ENCODE measurements at regions not wholly inside any gene's neighbourhood (a gene's known extent, or its start where the extent isn't known, plus 50 kb on each side); places are given as distances from the start of the nearest gene placed in this dataset.
"Not testable (repeated sequence)": the region's sequence is repeated elsewhere in the genome, so short reads cannot be mapped to it uniquely, and the experiment has no call there.

DNA sequence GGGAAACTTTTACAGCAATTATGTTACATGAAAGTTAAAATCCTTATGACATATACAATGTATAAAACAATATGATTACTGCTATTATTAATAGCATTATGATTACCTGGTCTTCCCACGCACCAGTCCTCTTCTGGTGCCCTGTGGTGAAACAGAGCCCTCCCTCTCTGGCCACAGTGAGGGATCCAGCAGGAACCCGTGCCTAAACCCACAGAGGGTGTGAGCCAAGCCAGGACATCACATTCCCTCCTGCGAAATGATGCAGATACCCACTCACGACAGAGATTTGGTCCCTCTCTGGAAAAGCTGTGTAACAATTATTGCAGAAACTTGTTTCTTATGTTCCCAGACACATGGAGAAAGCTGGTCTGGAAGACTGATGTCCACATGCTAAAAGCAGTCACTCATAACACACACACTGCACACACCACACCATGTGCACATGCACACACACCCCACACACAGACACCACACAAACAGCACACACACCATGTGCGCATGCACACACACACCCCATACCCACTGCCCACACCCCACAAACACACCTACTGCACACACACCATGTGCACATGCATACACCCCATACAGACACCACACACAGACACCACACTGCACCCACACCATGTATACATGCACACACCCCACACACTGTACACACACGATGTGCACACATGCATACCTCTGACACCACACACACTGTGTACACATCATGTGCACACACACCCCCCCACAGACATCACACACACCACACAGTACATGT lies 1462.2 kb downstream of the FOXD4L5 start:
- not testable (repeated sequence) for DNase-seq (ENCODE audit: low read depth, low spot score); H3K9me3 ChIP-seq (ENCODE audit: control insufficient read depth, insufficient read depth, low read length); H3K27ac ChIP-seq (ENCODE audit: low read length); H3K4me1 ChIP-seq (ENCODE audit: control insufficient read depth, insufficient read depth, low read length); H3K27me3 ChIP-seq (ENCODE audit: control insufficient read depth, insufficient read depth, low read length); H3K4me3 ChIP-seq (ENCODE audit: low read length); H3K36me3 ChIP-seq (ENCODE audit: control insufficient read depth, insufficient read depth, low read length)
- no CpG with 5 or more reads among the region's 6 CpGs for WGBS (ENCODE audit: insufficient coverage, insufficient read length)

DNA sequence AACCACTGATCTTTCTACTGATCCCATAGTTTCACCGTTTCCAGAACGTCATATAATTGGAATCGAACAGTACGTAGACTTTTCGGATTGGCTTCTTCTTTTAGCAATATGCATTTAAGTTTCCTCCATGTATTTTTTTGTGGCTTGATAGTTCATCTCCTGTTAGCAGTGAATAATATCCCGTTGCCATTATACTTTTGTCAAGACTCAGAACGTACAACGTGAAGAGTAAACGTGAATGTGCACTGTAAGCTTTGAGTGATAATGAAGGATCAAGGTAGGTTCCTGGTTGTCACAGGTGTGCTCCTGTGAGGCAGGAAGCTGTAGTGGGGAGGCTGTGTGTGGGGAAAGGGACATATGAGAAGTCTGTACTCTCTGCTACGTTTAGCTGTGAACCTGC lies 1463.7 kb downstream of the FOXD4L5 start:
- not testable (repeated sequence) for H3K4me1 ChIP-seq (ENCODE audit: control insufficient read depth, insufficient read depth, low read length); H3K27ac ChIP-seq (ENCODE audit: low read length); H3K36me3 ChIP-seq (ENCODE audit: control insufficient read depth, insufficient read depth, low read length); DNase-seq (ENCODE audit: low read depth, low spot score); H3K4me3 ChIP-seq (ENCODE audit: low read length); H3K9me3 ChIP-seq (ENCODE audit: control insufficient read depth, insufficient read depth, low read length)
- no CpG with 5 or more reads among the region's 10 CpGs for WGBS (ENCODE audit: insufficient coverage, insufficient read length)
- peaks cover 13% of the 10 kb centered on the region for H3K27me3 ChIP-seq (ENCODE audit: control insufficient read depth, insufficient read depth, low read length)

DNA sequence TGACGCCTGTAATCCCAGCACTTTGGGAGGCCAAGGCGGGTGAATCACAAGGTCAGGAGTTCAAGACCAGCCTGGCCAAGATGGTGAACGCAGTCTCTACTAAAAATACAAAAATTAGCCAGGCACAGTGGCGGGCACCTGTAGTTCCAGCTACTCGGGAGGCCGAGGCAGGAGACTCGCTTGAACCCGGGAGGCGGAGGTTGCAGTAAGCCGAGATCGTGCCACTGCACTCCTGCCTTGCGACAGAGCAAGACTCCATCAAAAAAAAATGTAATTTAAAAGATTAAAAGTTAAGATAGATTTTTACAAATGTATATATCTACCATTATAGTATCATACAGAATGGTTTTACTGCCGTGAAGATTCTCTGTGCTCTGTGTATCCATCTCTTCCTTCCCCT lies 1464.1 kb downstream of the FOXD4L5 start:
- H3K36me3 ChIP-seq (ENCODE audit: control insufficient read depth, insufficient read depth, low read length); H3K27ac ChIP-seq (ENCODE audit: low read length); H3K9me3 ChIP-seq (ENCODE audit: control insufficient read depth, insufficient read depth, low read length); H3K4me3 ChIP-seq (ENCODE audit: low read length); DNase-seq (ENCODE audit: low read depth, low spot score); H3K4me1 ChIP-seq (ENCODE audit: control insufficient read depth, insufficient read depth, low read length): not testable (repeated sequence)
- WGBS (ENCODE audit: insufficient coverage, insufficient read length), result no CpG with 5 or more reads among the region's 13 CpGs
- H3K27me3 ChIP-seq (ENCODE audit: control insufficient read depth, insufficient read depth, low read length), result peaks cover 13% of the 10 kb centered on the region

DNA sequence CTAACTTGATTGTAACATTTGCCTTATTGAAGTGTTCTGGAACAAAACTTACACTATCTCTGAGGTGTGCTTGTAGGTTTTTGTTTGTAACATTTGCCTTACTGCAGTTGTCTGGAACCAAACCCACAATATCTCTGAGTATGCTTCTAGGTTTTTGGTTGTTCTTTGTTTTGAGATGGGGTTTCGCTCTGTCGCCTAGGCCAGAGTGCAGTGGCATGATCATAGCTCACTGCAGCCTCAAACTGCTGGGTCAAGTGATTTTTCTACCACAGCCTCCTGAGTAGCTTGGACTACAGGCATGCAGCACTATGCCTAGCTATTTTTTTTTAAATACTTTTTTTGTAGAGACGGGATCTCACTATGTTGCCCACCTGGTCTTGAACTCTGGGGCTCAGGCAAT lies 1464.6 kb downstream of the FOXD4L5 start:
- H3K4me3 ChIP-seq (ENCODE audit: low read length); H3K36me3 ChIP-seq (ENCODE audit: control insufficient read depth, insufficient read depth, low read length); H3K4me1 ChIP-seq (ENCODE audit: control insufficient read depth, insufficient read depth, low read length); DNase-seq (ENCODE audit: low read depth, low spot score); H3K9me3 ChIP-seq (ENCODE audit: control insufficient read depth, insufficient read depth, low read length); H3K27ac ChIP-seq (ENCODE audit: low read length): not testable (repeated sequence)
- peaks cover 13% of the 10 kb centered on the region for H3K27me3 ChIP-seq (ENCODE audit: control insufficient read depth, insufficient read depth, low read length)
- WGBS (ENCODE audit: insufficient coverage, insufficient read length), result no CpG with 5 or more reads among the region's 3 CpGs

DNA sequence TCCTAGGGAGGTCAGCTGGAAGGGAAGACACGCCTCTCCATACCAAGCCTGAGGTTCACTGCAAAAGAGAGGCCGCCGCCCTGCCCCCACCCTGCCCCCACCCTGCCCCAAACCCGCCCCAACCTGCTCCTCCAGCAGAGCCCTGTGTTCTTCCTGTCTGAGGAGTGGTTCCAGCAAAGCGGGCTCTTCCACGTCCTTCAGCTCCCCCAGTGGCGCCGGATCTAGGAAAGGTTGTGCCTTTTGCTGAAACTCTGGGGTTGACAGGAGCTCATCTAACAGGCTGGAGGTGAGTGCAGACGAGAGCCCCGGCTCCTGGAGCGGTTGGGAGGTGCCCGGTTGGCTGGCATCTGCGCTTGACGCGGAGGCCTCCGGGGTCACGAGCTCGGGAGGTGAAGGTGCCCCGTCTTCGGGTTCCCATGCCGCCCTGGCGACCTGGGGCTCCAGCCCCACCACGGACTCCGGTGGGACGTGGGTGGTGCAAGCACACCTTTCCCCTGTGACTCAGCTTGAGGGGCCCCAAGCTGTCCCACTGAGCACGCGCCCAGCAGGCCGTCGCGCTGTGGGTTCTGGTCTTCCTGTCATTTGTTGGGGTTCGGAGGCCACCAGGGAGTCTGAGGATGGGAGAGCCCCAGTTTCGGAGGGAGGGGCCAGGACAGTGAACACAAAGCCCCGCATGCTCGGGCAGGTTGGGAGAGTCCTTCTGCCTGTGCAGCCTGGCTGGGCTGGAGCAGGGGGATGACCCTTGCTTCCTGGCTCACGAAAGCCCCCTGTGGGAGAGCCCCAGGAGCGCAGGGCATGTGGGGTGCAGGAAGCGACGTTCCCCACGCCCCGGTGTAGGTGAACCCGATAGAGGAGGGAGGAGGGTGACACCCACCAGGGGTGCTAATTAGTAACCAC lies 1467.1 kb downstream of the FOXD4L5 start:
- Histone ChIP-seq H3K27me3 (ENCODE audit: control insufficient read depth, insufficient read depth, low read length) (peaks cover 13% of the 10 kb centered on the region), H3K4me1 (ENCODE audit: control insufficient read depth, insufficient read depth, low read length) (peaks cover 3% of the 10 kb centered on the region; the same call in 1 of the 2 replicates), H3K27ac (ENCODE audit: low read length) (no peak overlapping the region), H3K36me3 (ENCODE audit: control insufficient read depth, insufficient read depth, low read length) (no peaks in the 10 kb centered on the region), H3K9me3 (ENCODE audit: control insufficient read depth, insufficient read depth, low read length) (no peaks in the 10 kb centered on the region), H3K4me3 (ENCODE audit: low read length) (0 out of 2 replicates have a peak overlapping the region, but pooled peaks have one; percentile 1)
- no peak for DNase-seq (ENCODE audit: low read depth, low spot score)
- no CpG with 5 or more reads among the region's 41 CpGs for WGBS (ENCODE audit: insufficient coverage, insufficient read length)

DNA sequence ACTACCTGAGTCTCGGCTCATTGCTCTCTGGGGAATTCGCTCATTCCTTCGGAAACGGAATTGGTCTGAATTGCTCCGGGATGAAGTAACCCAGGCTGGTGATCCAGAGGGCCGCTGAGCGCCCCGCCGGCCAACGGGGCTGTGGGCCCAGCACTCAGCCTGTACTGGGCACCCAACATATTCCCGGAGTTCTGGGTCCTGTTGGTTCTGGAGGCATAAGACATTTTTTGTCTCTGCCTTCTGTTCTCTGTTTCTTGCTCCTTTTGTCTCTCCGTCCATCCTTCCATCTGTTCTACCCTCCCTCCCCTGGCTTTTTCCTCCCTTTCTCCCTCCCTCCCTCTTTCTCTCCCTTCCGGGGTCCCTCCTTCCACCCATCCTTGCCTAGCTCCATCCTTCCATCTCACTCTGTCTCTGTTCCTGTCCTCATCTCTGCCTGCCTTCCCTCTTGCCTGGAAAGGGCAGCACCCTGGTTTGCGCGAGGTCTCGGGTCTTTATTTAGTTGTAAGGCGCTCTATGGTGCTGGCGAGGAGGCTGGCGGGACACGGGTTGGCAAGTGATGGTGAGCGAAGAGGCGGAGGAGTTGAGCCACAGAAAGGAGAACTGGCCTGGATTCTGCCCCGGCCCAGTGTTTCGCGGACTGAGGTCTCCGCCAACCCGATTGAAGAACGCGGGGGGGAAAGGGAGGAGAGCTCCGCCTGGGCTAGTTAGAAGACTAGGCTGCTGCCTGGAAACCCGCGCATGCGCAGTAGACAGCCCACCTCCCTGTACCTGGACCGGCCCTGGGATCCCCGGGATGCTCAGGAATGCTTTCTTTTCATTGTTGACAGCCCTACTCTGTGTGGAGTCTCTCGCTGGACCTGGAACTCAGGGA lies 1468.0 kb downstream of the FOXD4L5 start:
- WGBS (ENCODE audit: insufficient coverage, insufficient read length), result no CpG with 5 or more reads among the region's 36 CpGs
- Histone ChIP-seq H3K36me3 (ENCODE audit: control insufficient read depth, insufficient read depth, low read length) (no peaks in the 10 kb centered on the region), H3K27ac (ENCODE audit: low read length) (no peak overlapping the region), H3K9me3 (ENCODE audit: control insufficient read depth, insufficient read depth, low read length) (no peaks in the 10 kb centered on the region), H3K27me3 (ENCODE audit: control insufficient read depth, insufficient read depth, low read length) (peaks cover 13% of the 10 kb centered on the region), H3K4me3 (ENCODE audit: low read length) (peak overlapping the region; percentile 2; the same call in 1 of the 2 replicates), H3K4me1 (ENCODE audit: control insufficient read depth, insufficient read depth, low read length) (peaks cover 3% of the 10 kb centered on the region; the same call in 1 of the 2 replicates)
- peak; percentile 98 for DNase-seq (ENCODE audit: low read depth, low spot score)

DNA sequence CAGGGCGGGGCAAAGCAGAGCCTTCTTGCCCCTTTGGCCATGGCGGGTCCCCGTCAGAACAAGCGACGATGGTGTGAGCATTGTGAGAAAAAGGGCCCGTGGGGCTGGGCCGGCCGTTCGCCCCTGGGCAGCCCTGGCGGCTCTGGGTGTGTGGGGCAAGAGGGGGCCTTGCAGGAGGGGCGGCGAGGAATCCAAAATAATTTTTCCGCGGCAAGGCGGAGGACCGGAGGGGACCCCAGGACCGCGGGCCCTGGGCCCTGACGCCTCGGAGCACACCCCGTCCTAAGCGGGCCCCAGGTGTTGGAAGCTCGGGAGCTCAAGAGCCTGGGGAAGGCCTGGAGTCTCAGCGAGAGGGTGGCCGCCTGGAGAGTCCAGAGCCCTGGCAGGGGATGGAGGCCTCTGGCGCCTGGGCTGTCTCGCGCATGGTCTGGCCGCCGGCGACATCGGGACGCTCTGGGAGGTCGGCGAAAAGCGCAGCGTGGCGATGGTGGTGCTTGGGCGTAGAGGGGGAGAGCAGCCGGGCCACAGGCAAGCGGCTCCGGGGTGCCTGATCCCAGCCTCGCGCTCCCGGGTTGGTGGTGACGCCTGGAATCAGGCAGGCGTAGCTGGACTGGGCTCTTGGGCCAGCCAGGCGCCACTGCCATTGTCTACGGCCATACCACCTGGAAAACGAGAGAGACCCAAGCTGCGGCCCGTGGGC lies 1469.9 kb downstream of the FOXD4L5 start:
- H3K27ac ChIP-seq (ENCODE audit: low read length); DNase-seq (ENCODE audit: low read depth, low spot score); H3K36me3 ChIP-seq (ENCODE audit: control insufficient read depth, insufficient read depth, low read length); H3K4me1 ChIP-seq (ENCODE audit: control insufficient read depth, insufficient read depth, low read length); H3K4me3 ChIP-seq (ENCODE audit: low read length); H3K9me3 ChIP-seq (ENCODE audit: control insufficient read depth, insufficient read depth, low read length): not testable (repeated sequence)
- H3K27me3 ChIP-seq (ENCODE audit: control insufficient read depth, insufficient read depth, low read length), result peaks cover 11% of the 10 kb centered on the region
- WGBS (ENCODE audit: insufficient coverage, insufficient read length), result no CpG with 5 or more reads among the region's 52 CpGs

DNA sequence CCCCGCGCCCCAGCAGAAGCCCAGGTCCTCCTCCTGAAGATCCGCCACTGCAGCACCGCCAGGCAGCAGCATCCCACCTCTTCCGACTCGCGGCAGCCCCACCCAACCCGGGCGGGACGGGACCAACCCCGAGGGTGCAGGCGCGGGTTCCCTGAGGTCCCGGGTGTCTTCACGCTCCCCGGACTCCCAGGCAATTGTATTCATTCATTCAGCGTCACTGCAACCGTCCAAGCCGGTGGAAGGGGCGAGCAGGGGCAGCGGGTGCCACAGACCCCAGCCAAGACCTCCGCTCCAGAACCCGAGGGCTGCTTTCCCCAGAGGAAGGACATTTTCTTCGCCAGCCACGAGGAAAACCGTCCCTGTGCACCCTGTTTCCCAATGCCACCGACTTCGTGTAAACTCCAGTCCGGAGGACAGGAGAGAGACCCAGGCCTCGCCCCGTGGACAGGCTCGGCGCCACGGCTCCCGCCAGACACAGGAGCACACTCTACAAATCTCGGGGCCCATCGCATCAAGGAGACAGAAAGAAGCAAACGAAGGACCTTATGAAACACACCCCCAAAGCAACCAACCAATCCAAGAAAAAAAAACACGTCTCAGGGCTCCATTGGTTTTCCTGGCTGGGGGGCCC lies 1471.5 kb downstream of the FOXD4L5 start:
- not testable (repeated sequence) for H3K36me3 ChIP-seq (ENCODE audit: control insufficient read depth, insufficient read depth, low read length); DNase-seq (ENCODE audit: low read depth, low spot score); H3K9me3 ChIP-seq (ENCODE audit: control insufficient read depth, insufficient read depth, low read length); H3K27me3 ChIP-seq (ENCODE audit: control insufficient read depth, insufficient read depth, low read length); H3K4me3 ChIP-seq (ENCODE audit: low read length); H3K27ac ChIP-seq (ENCODE audit: low read length); H3K4me1 ChIP-seq (ENCODE audit: control insufficient read depth, insufficient read depth, low read length)
- no CpG with 5 or more reads among the region's 39 CpGs for WGBS (ENCODE audit: insufficient coverage, insufficient read length)

DNA sequence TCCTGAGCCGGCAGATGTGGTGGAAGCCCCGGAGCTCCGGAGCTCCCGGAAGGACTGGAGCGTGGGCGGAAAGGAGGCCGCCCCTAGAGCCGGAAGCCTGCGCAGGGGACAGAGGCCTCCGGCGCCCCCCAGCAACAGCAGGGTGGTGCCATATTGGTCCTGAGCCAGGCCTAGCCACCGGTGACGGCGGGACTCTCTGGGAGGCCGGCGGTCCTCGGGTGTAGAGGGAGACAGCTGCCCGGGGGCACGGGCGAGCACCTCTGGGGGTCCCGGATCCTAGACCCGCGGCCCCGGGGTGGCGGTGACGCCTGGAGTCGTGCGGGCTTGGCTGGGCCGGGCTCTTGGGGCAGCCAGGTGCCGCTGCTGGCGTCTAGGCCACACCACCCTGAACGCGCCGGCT lies 1472.2 kb downstream of the FOXD4L5 start:
- H3K9me3 ChIP-seq (ENCODE audit: control insufficient read depth, insufficient read depth, low read length); H3K36me3 ChIP-seq (ENCODE audit: control insufficient read depth, insufficient read depth, low read length); H3K4me1 ChIP-seq (ENCODE audit: control insufficient read depth, insufficient read depth, low read length); H3K4me3 ChIP-seq (ENCODE audit: low read length); DNase-seq (ENCODE audit: low read depth, low spot score); H3K27ac ChIP-seq (ENCODE audit: low read length); H3K27me3 ChIP-seq (ENCODE audit: control insufficient read depth, insufficient read depth, low read length): not testable (repeated sequence)
- WGBS (ENCODE audit: insufficient coverage, insufficient read length), result no CpG with 5 or more reads among the region's 34 CpGs

All from iPS DF 6.9 (cell line).